Adrenal gland (tissue), 9 donors: ENCODE measurements at regions not wholly inside any gene's neighbourhood (a gene's known extent, or its start where the extent isn't known, plus 50 kb on each side); places are given as distances from the start of the nearest gene placed in this dataset.

Experiments
- DNase-seq, 7 donors: peaks; one replicate each; pipeline ENCODE4 v3.0.0-alpha.2; 2019 to 2020
- H3K27ac ChIP-seq, 5 donors: fragments of 200-600 bp; sonication (generic) in 4 of 5; 1 replicate in 3 of 5; 2 replicates in 2 of 5; pipeline versions ENCODE4 v1.5.1 to v1.8.0; 2016 to 2020; ENCODE audit warnings: mild to moderate bottlenecking in 1 of 5
- H3K27me3 ChIP-seq: fragments of 200-600 bp; 2 replicates; pipeline ENCODE4 v1.8.0; 2021
- H3K36me3 ChIP-seq, 2 donors: fragments of 200-600 bp; replicated peaks in 1 of 2; 1 replicate in 1 of 2; 2 replicates in 1 of 2; pipeline versions ENCODE4 v1.5.1 to v1.8.0; 2018 to 2022
- H3K4me1 ChIP-seq, 2 donors: fragments of 200-600 bp; replicated peaks in 1 of 2; 1 replicate in 1 of 2; 2 replicates in 1 of 2; pipeline versions ENCODE4 v1.5.1 to v1.8.0; 2018 to 2021
- H3K4me3 ChIP-seq, 4 donors: fragments of 200-600 bp; sonication (generic) in 3 of 4; one replicate each; pipeline ENCODE4 v1.5.1; 2016 to 2018
- H3K9me3 ChIP-seq, 3 donors: fragments of 200-600 bp; sonication (generic) in 1 of 3; replicated peaks in 1 of 3; 1 replicate in 2 of 3; 2 replicates in 1 of 3; pipeline versions ENCODE4 v1.5.1 to v1.8.0; 2016 to 2021
- POLR2A ChIP-seq, 2 donors: fragments of 450-650 bp; IDR thresholded peaks; one replicate each; pipeline ENCODE4 v1.6.1; 2017; ENCODE audit warnings: antibody characterized with exemption in 2 of 2, mild to moderate bottlenecking in 2 of 2, moderate library complexity in 1 of 2
- WGBS, 4 donors: extraction: QIAGEN DNeasy Blood & Tissue Kit in 2 of 4; methylation state at CpG; one replicate each; pipeline versions ENCODE4 v1.1.5 to v1.1.7; 2013 to 2017; 5-methylcytosine and 5-hydroxymethylcytosine counted together
- intact Hi-C, 2 donors: fragments of 100-400 bp; cut with DNase I; formaldehyde crosslinking; loops; one replicate each; pipeline versions ENCODE4 v1.14.1 to v1.15.0; 2022 to 2023
- TF ChIP-seq, protein P1 (sequence below), 6 experiments: fragments of 450-650 bp in 4 of 6; fragments of 200-600 bp in 2 of 6; sonication (generic) in 1 of 6; IDR thresholded peaks; 1 replicate in 5 of 6; 2 replicates in 1 of 6; pipeline versions ENCODE4 v1.5.1 to v1.8.0; 2016 to 2021; ENCODE audit warnings: antibody characterized with exemption in 6 of 6, mild to moderate bottlenecking in 2 of 6, moderate library complexity in 1 of 6
- donor health status: healthy with polysubstance abuse.
- donor health status: Bipolar disorder and iron deficiency.
- donor health status: DM: yes; HTN: yes; CAD: no.
- donor health status: DM: no; HTN: no; CAD: no.
- donor health status: DM: no; HTN: no; CAD: no.

DNA sequence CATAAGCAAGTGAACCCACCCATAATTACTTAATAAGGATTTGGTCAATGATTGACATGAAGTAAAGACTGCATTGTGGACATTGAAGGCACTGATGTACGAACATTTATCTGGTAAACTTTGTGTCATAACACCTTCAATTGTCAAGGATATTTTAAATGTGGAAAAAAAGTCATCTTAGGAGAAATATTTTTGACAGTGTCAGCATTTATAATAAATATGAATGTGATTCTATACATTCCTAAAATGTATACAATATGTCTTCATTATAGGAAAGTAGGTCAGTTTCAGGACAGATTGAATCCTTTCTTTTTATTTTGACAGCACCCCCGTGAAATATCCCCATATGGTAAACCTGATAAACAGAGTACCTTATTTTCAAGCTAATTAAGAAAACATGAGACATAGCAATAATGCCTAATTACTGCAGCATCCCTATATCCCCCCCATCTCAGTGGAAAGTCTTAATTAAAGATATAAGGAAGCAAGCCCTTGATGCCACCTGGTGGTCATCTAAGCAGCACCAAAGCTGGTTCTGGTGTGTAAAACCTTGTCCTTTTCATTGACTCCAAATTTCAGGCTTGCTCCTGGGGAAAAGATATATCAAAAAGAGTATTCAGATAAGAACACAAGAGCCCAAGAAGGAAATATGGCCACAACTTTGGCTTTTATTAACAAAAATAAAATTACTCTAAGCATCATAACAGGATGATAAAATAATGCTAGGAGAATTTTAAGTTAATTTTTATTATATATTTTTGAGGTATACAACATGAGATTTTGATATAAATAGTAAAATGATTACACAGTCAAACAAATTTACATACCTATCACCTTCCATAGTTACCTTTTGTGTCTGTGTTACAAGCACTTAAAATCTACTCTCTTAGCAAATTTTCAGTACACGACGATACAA is 379.7 kb downstream of the TLL1 start:
- H3K27me3 ChIP-seq, result no peaks in the 10 kb centered on the region
- H3K9me3 ChIP-seq, result no peaks in the 10 kb centered on the region
- H3K4me3 ChIP-seq, result no peak overlapping the region
- DNase-seq, result peak in 4 of 7 donors; percentile 10 to 37 (median 22)
- 63 to 77% (median 71%) methylated on average over 4 of the region's 4 CpGs for WGBS, 4 donors
- H3K4me1 ChIP-seq, result no peaks in the 10 kb centered on the region
- TF ChIP-seq, protein P1, sequence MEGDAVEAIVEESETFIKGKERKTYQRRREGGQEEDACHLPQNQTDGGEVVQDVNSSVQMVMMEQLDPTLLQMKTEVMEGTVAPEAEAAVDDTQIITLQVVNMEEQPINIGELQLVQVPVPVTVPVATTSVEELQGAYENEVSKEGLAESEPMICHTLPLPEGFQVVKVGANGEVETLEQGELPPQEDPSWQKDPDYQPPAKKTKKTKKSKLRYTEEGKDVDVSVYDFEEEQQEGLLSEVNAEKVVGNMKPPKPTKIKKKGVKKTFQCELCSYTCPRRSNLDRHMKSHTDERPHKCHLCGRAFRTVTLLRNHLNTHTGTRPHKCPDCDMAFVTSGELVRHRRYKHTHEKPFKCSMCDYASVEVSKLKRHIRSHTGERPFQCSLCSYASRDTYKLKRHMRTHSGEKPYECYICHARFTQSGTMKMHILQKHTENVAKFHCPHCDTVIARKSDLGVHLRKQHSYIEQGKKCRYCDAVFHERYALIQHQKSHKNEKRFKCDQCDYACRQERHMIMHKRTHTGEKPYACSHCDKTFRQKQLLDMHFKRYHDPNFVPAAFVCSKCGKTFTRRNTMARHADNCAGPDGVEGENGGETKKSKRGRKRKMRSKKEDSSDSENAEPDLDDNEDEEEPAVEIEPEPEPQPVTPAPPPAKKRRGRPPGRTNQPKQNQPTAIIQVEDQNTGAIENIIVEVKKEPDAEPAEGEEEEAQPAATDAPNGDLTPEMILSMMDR (IDR thresholded peaks at IDR 0.05), result peak; percentile 14 to 45 (median 26)
- no peak for TF ChIP-seq POLR2A (IDR thresholded peaks at IDR 0.05)
- intact Hi-C loops, result loop anchor here in 1 of 2 donors (5.0 kb wide), 1 partner anchor 85 kb away; no protein-coding TSS in a partner anchor
- H3K27ac ChIP-seq, result no peak overlapping the region
- no peaks in the 10 kb centered on the region for H3K36me3 ChIP-seq

DNA sequence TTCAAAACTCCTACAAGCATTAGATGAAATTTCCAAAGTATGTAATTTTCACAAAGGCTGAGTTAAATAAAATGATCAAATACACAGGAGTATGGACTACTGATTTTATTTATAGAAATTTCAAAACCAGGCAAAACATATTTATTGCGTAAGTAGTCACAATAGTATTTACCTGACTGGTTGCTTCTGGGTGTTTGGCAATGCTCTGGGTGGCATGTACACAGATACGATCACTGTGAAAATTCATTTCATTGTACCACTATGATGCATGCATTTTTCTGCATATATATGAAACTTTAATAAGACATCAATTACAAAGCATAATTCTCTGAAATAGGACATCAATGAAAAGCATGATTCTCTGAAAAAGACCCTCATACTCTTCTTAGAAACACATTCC is 384.2 kb downstream of the TLL1 start:
- 77 to 86% (median 82%) methylated on average over 2 of the region's 2 CpGs for WGBS, 4 donors
- H3K27me3 ChIP-seq, result no peaks in the 10 kb centered on the region
- TF ChIP-seq, protein P1 (IDR thresholded peaks at IDR 0.05), result no peak
- no peak overlapping the region for H3K4me3 ChIP-seq
- no peak for DNase-seq
- no peaks in the 10 kb centered on the region for H3K36me3 ChIP-seq
- intact Hi-C loops, result no loop called here
- no peaks in the 10 kb centered on the region for H3K4me1 ChIP-seq
- H3K27ac ChIP-seq, result no peak overlapping the region
- H3K9me3 ChIP-seq, result no peaks in the 10 kb centered on the region

DNA sequence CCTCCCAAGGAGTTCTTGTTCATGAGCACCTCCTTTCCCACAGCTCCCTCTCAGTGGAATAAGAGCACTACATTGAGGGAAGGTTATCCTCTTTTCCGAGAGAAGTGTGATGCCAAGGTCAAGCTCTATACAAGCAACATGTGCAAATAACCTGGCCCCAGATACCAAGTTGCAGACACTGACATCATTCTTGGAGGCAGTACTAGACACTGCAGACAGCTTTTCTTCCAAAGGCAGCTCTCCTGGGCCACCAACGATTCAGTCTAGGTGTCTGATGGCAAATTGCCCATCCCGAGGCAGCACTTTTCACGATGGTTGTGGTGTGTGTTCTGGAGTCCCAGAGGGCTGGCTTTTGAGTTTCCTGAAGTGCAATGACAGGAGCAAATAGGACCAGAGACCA is 384.9 kb downstream of the TLL1 start:
- Histone ChIP-seq H3K9me3 (no peaks in the 10 kb centered on the region), H3K27ac (no peak overlapping the region), H3K27me3 (no peaks in the 10 kb centered on the region), H3K36me3 (no peaks in the 10 kb centered on the region), H3K4me3 (no peak overlapping the region), H3K4me1 (no peaks in the 10 kb centered on the region)
- TF ChIP-seq, protein P1 (IDR thresholded peaks at IDR 0.05), result no peak
- no peak for TF ChIP-seq POLR2A (IDR thresholded peaks at IDR 0.05)
- intact Hi-C loops, result no loop called here
- WGBS, 4 donors, result 43 to 55% (median 51%) methylated on average over 2 to 4 of the region's 4 CpGs
- DNase-seq, result no peak

DNA sequence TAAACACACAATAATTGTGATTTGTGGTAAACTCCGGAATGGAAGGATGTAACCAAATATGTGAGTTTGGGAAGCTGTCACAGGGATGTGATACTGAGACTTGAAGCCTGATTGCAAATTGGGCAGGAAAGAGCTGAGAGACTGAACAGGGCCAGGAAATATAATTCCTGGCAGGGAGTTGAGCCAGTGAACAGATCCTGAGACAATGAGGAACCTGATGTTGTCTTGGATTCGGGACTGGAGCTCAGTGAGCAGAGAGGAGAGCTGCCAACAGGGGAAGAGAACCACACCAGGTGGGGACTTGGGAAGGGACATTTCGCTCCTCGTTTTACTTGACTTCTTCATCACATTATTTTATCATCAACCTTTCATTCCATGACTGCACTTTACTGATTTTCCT is 386.0 kb downstream of the TLL1 start:
- Histone ChIP-seq H3K36me3 (no peaks in the 10 kb centered on the region), H3K27me3 (no peaks in the 10 kb centered on the region), H3K4me1 (no peaks in the 10 kb centered on the region), H3K9me3 (no peaks in the 10 kb centered on the region), H3K4me3 (no peak overlapping the region), H3K27ac (no peak overlapping the region)
- DNase-seq, result no peak
- 60 to 83% (median 72%) methylated on average over 4 of the region's 4 CpGs for WGBS, 4 donors
- intact Hi-C loops, result no loop called here
- no peak for TF ChIP-seq POLR2A (IDR thresholded peaks at IDR 0.05)
- TF ChIP-seq, protein P1 (IDR thresholded peaks at IDR 0.05), result no peak
